ENCODE measurements at regions not wholly inside any gene's neighbourhood (a gene's known extent, or its start where the extent isn't known, plus 50 kb on each side); places are given as distances from the start of the nearest gene placed in this dataset.

- TF ChIP-seq CTCF (IDR thresholded peaks at IDR 0.05) (no peak), POLR2A (IDR thresholded peaks at IDR 0.05) (no peak)
Measured at GRCh38 chr2:15721411-15722067, 129.9 kb downstream of the DDX1 start.

Data from thyroid gland (tissue), 4 donors.